H1 (cell line): ENCODE measurements at regions not wholly inside any gene's neighbourhood (a gene's known extent, or its start where the extent isn't known, plus 50 kb on each side); places are given as distances from the start of the nearest gene placed in this dataset.

Experiments
- CTCF ChIA-PET: fragments of 300-600 bp; sonication (Branson Sonifier 250); formaldehyde crosslinking; loops from one replicate; lab custom pipeline; 2021; ENCODE audit not compliant: partially characterized antibody; lab: Charles Lee
- POLR2A ChIA-PET: fragments of 300-600 bp; sonication (Branson Sonifier 250); formaldehyde crosslinking; loops from one replicate; lab custom pipeline; 2021; ENCODE audit warnings: inconsistent platforms; ENCODE audit not compliant: partially characterized antibody; lab: Charles Lee
- DNase-seq, 2 experiments: peaks; one replicate each; pipeline versions ENCODE4 v3.0.0 to v3.0.0-alpha.2; 2010 to 2022; ENCODE audit warnings: low spot score in 2 of 2, low read depth in 1 of 2, mixed read lengths in 1 of 2
- FAIRE-seq: peaks from 2 replicates; lab custom pipeline; 2011; peaks lifted over from hg19 to GRCh38; lab: Jason Lieb, UNC
- H2AFZ ChIP-seq: 2 replicates; pipeline ENCODE4 v1.8.1; 2012; ENCODE audit warnings: low read length, inconsistent platforms
- H2AK5ac ChIP-seq: 2 replicates; pipeline ENCODE4 v1.6.1; 2013; ENCODE audit warnings: low read depth, low read length
- H2BK120ac ChIP-seq: replicated peaks from 2 replicates; pipeline ENCODE3; 2013; ENCODE audit warnings: low read depth, low read length, inconsistent platforms
- H2BK12ac ChIP-seq: 2 replicates; pipeline ENCODE4 v1.6.1; 2013; ENCODE audit warnings: low read depth, low read length
- H2BK15ac ChIP-seq: 2 replicates; pipeline ENCODE4 v1.6.1; 2013; ENCODE audit warnings: low read length
- H2BK20ac ChIP-seq: 2 replicates; pipeline ENCODE4 v1.6.1; 2013; ENCODE audit warnings: low read length
- H2BK5ac ChIP-seq: 2 replicates; pipeline ENCODE4 v1.6.1; 2013; ENCODE audit warnings: low read depth, low read length
- H3K14ac ChIP-seq: 2 replicates; pipeline ENCODE4 v1.6.1; 2013; ENCODE audit warnings: inconsistent platforms; ENCODE audit not compliant: insufficient read length
- H3K18ac ChIP-seq: 2 replicates; pipeline ENCODE4 v1.6.1; 2013; ENCODE audit warnings: low read length; ENCODE audit errors: extremely low read depth
- H3K23ac ChIP-seq: 2 replicates; pipeline ENCODE4 v1.6.1; 2013; ENCODE audit warnings: inconsistent platforms; ENCODE audit not compliant: insufficient read length
- H3K23me2 ChIP-seq: 2 replicates; pipeline ENCODE4 v1.6.1; 2013; ENCODE audit warnings: low read depth, low read length
- H3K27ac ChIP-seq: 2 replicates; pipeline ENCODE4 v1.6.1; 2011; ENCODE audit warnings: low read depth, low read length, inconsistent platforms
- H3K27me3 ChIP-seq, 4 experiments: replicated peaks in 1 of 4; 1 replicate in 1 of 4; 2 replicates in 3 of 4; pipeline versions ENCODE4 v1.6.1 to v1.8.1; 2011 to 2013; ENCODE audit warnings: low read length in 3 of 4, mild to moderate bottlenecking in 3 of 4, inconsistent platforms in 2 of 4, mixed read lengths in 2 of 4, moderate library complexity in 1 of 4; ENCODE audit not compliant: control insufficient read depth in 3 of 4, insufficient read depth in 3 of 4; ENCODE audit errors: extremely low read depth in 1 of 4
- H3K36me3 ChIP-seq, 4 experiments: 2 replicates each; pipeline versions ENCODE4 v1.6.1 to v1.8.1; 2011 to 2013; ENCODE audit warnings: mild to moderate bottlenecking in 4 of 4, low read length in 3 of 4, moderate library complexity in 2 of 4, control low read depth in 1 of 4, inconsistent platforms in 1 of 4; ENCODE audit not compliant: insufficient read depth in 4 of 4, control insufficient read depth in 2 of 4
- H3K4ac ChIP-seq: replicated peaks from 2 replicates; pipeline ENCODE3; 2013; ENCODE audit warnings: low read length, low read depth, mixed read lengths, inconsistent platforms; ENCODE audit not compliant: insufficient read length
- H3K4me1 ChIP-seq, 4 experiments: replicated peaks in 1 of 4; 1 replicate in 1 of 4; 2 replicates in 3 of 4; pipeline versions ENCODE4 v1.6.1 to v1.8.1; 2011 to 2013; ENCODE audit warnings: low read length in 3 of 4, inconsistent platforms in 2 of 4, mixed read lengths in 1 of 4; ENCODE audit not compliant: insufficient read depth in 4 of 4, control insufficient read depth in 3 of 4
- H3K4me2 ChIP-seq, 2 experiments: 2 replicates each; pipeline versions ENCODE4 v1.6.1 to v1.8.1; 2011 to 2013; ENCODE audit warnings: low read depth in 2 of 2, low read length in 2 of 2, control low read depth in 1 of 2, inconsistent platforms in 1 of 2, mild to moderate bottlenecking in 1 of 2; ENCODE audit not compliant: insufficient read depth in 1 of 2
- H3K4me3 ChIP-seq, 4 experiments: fragments of 200-600, 300-600 bp in 1 of 4; sonication (generic), shearing (Covaris generic), sonication (Bioruptor Twin) in 1 of 4; 2 replicates each; pipeline versions ENCODE4 v1.5.1 to v1.8.1; 2011 to 2016; ENCODE audit warnings: low read length in 4 of 4, low read depth in 3 of 4, control low read depth in 2 of 4, inconsistent platforms in 2 of 4, mild to moderate bottlenecking in 2 of 4, mixed read lengths in 1 of 4, moderate library complexity in 1 of 4; ENCODE audit not compliant: insufficient read depth in 2 of 4; ENCODE audit errors: extremely low read depth in 1 of 4
- H3K56ac ChIP-seq: replicated peaks from 2 replicates; pipeline ENCODE3; 2013; ENCODE audit warnings: low read depth, mild to moderate bottlenecking, mixed read lengths, low read length, inconsistent platforms; ENCODE audit not compliant: insufficient read length
- H3K79me1 ChIP-seq: 2 replicates; pipeline ENCODE4 v1.6.1; 2013; ENCODE audit warnings: low read depth, low read length, control low read depth
- H3K79me2 ChIP-seq, 2 experiments: 2 replicates each; pipeline versions ENCODE4 v1.6.1 to v1.8.1; 2012 to 2013; ENCODE audit warnings: low read length in 2 of 2, mild to moderate bottlenecking in 2 of 2, inconsistent platforms in 1 of 2; ENCODE audit not compliant: insufficient read depth in 2 of 2, control insufficient read depth in 1 of 2
- H3K9ac ChIP-seq, 4 experiments: replicated peaks in 1 of 4; 1 replicate in 1 of 4; 2 replicates in 3 of 4; pipeline versions ENCODE4 v1.6.1 to v1.8.1; 2011 to 2013; ENCODE audit warnings: low read depth in 3 of 4, low read length in 3 of 4, control low read depth in 2 of 4, mild to moderate bottlenecking in 2 of 4, moderate library complexity in 2 of 4, inconsistent platforms in 1 of 4; ENCODE audit errors: extremely low read depth in 1 of 4
- H3K9me3 ChIP-seq, 2 experiments: 2 replicates each; pipeline versions ENCODE4 v1.6.1 to v1.8.1; 2012 to 2013; ENCODE audit warnings: mild to moderate bottlenecking in 2 of 2, moderate library complexity in 2 of 2, control low read depth in 1 of 2, inconsistent platforms in 1 of 2, low read depth in 1 of 2, low read length in 1 of 2, mixed read lengths in 1 of 2; ENCODE audit not compliant: insufficient read depth in 2 of 2
- H4K20me1 ChIP-seq, 2 experiments: replicated peaks in 1 of 2; 2 replicates each; pipeline versions ENCODE3 to v1.8.1; 2011 to 2013; ENCODE audit warnings: inconsistent platforms in 2 of 2, low read length in 2 of 2, mild to moderate bottlenecking in 1 of 2; ENCODE audit not compliant: insufficient read depth in 2 of 2, control insufficient read depth in 1 of 2
- H4K5ac ChIP-seq: 2 replicates; pipeline ENCODE4 v1.6.1; 2013; ENCODE audit warnings: low read length, low read depth, mixed read lengths, inconsistent platforms; ENCODE audit not compliant: insufficient read length
- H4K8ac ChIP-seq: 2 replicates; pipeline ENCODE4 v1.8.0; 2013; ENCODE audit warnings: mild to moderate bottlenecking, moderate library complexity, low read length, inconsistent platforms; ENCODE audit not compliant: insufficient read depth; ENCODE audit errors: extremely low read depth
- H4K91ac ChIP-seq: replicated peaks from 2 replicates; pipeline ENCODE3; 2013; ENCODE audit warnings: low read length, mixed read lengths, inconsistent platforms; ENCODE audit not compliant: insufficient read length
- BRCA1 ChIP-seq: IDR thresholded peaks from 2 replicates; pipeline ENCODE4 v1.6.1; 2012; ENCODE audit warnings: low read depth, low read length, improper control_type of control experiment
- CBX5 ChIP-seq: fragments of 300-800, 300-1000 bp; sonication (generic); IDR thresholded peaks from 2 replicates; pipeline ENCODE4 v1.7.1; 2016; ENCODE audit warnings: antibody characterized with exemption, low read length, low read depth
- CREB1 ChIP-seq: IDR thresholded peaks from 2 replicates; pipeline ENCODE4 v1.6.1; 2012; ENCODE audit warnings: inconsistent platforms
- KDM5A ChIP-seq: fragments of 200-600 bp; IDR thresholded peaks from 2 replicates; pipeline ENCODE4 v1.7.1; 2012; ENCODE audit warnings: mild to moderate bottlenecking, low read length, inconsistent platforms, mixed read lengths
- POLR2AphosphoS5 ChIP-seq: IDR thresholded peaks from 2 replicates; pipeline ENCODE4 v1.6.1; 2011; ENCODE audit warnings: low read depth, low read length
- SIN3A ChIP-seq, 2 experiments: IDR thresholded peaks in 1 of 2; conservative IDR thresholded peaks in 1 of 2; 2 replicates each; pipeline ENCODE4 v1.6.1; 2011 to 2012; ENCODE audit warnings: low read length in 2 of 2, improper control_type of control experiment in 1 of 2, low read depth in 1 of 2, mild to moderate bottlenecking in 1 of 2
- YY1 ChIP-seq: IDR thresholded peaks from 2 replicates; pipeline ENCODE4 v1.6.1; 2011; ENCODE audit warnings: low read depth, mild to moderate bottlenecking, low read length
- WGBS, 2 experiments: shearing (Covaris generic) in 1 of 2; methylation state at CpG; one replicate each; pipeline versions ENCODE4 v1.1.6 to v1.1.7; 2013 to 2015; ENCODE audit warnings: low lambda C conversion rate in 2 of 2, mixed read lengths in 2 of 2, inconsistent platforms in 1 of 2, low coverage in 1 of 2, missing lambda C conversion rate in 1 of 2; ENCODE audit not compliant: insufficient replicate concordance in 2 of 2, insufficient coverage in 1 of 2, insufficient read length in 1 of 2; ENCODE audit errors: extremely low coverage in 1 of 2, missing lambda C conversion rate in 1 of 2; 5-methylcytosine and 5-hydroxymethylcytosine counted together

DNA sequence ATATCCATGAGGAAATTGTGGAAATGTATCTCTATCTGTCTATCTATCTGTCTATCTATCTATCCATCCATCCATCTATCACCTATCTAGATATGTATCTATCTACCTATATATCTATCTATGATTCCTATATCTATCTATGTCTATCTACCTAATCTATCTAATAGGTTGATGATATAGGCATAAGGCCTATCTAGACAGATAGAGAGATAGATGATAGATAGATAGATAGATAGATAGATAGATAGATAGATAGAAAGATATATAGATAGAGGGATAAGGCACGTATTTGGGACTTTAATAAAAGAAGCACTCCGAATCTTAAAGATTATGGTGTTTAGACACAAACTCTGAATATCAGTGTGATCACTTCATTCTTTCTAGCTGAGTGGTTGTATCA lies 58.1 kb downstream of the DIPK2A start:
- no peak overlapping the region for H3K9ac ChIP-seq
- POLR2A ChIA-PET: no interaction called here
- H3K23ac ChIP-seq: no peak overlapping the region
- H3K27ac ChIP-seq: no peak overlapping the region
- no peak overlapping the region for H3K14ac ChIP-seq
- no peak overlapping the region for H4K91ac ChIP-seq
- H3K79me1 ChIP-seq: no peaks in the 10 kb centered on the region
- no peak overlapping the region for H3K4ac ChIP-seq
- no peak overlapping the region for H3K4me3 ChIP-seq
- H3K4me1 ChIP-seq: peaks cover 0 to 2% (median 0%) of the 10 kb centered on the region in 4 experiments; a peak in 1 of 7 replicates
- no peak overlapping the region for H3K56ac ChIP-seq
- no peak for TF ChIP-seq SIN3A (conservative IDR thresholded peaks at IDR 0.05 in 1 of 2, IDR thresholded peaks at IDR 0.05 in 1 of 2; ENCODE audit: low read depth in 1 of 2, low read length in 2 of 2)
- no peak for TF ChIP-seq KDM5A
- TF ChIP-seq POLR2AphosphoS5: no peak
- TF ChIP-seq CBX5: no peak
- no peak for TF ChIP-seq YY1
- no peak for TF ChIP-seq BRCA1
- TF ChIP-seq CREB1: no peak
- CTCF ChIA-PET: no interaction called here
- DNase-seq (no peak), FAIRE-seq (no peak)
- H3K36me3 ChIP-seq: no peaks in the 10 kb centered on the region
- no peak overlapping the region for H3K4me2 ChIP-seq
- no peak overlapping the region for H4K8ac ChIP-seq
- no peak overlapping the region for H2AK5ac ChIP-seq
- no peak overlapping the region for H3K18ac ChIP-seq
- no peak overlapping the region for H2BK20ac ChIP-seq
- 100% methylated on average over 2 of the region's 2 CpGs; no CpG with 5 or more reads in 1 of the 2 experiments for WGBS, 2 experiments
- H2AFZ ChIP-seq: no peak overlapping the region
- no peaks in the 10 kb centered on the region for H3K23me2 ChIP-seq
- H2BK12ac ChIP-seq: no peak overlapping the region
- H3K9me3 ChIP-seq: no peaks in the 10 kb centered on the region
- H4K5ac ChIP-seq: no peak overlapping the region
- no peak overlapping the region for H2BK5ac ChIP-seq
- H3K27me3 ChIP-seq: no peaks in the 10 kb centered on the region
- no peaks in the 10 kb centered on the region for H3K79me2 ChIP-seq
- no peak overlapping the region for H2BK120ac ChIP-seq
- H2BK15ac ChIP-seq: no peak overlapping the region
- H4K20me1 ChIP-seq: no peaks in the 10 kb centered on the region
